ENCODE measurements at regions not wholly inside any gene's neighbourhood (a gene's known extent, or its start where the extent isn't known, plus 50 kb on each side); places are given as distances from the start of the nearest gene placed in this dataset.

- peak; percentile 4 for DNase-seq
Measured at GRCh38 chr7:145644426-145645134, 472.0 kb upstream of the CNTNAP2 start.

DNA sequence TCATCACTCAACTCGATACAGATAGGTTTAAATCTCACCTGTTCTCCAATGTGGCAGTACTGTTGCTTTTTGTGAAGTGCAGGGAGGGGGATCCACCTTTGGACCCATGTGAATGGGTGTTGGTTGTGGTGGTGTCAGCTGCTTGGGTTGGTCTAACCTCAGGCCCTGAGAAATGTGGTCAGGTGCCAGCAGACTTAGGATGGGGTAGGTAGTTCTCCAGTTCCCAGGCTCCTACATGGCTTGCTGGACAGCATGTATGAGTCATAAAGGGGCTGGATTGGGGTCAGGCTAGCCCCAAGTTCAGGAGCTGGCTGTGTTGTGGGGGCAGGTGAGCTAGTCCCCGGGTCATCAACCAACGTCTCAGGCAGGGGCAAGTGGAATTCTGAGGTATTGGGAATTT lies 472.6 kb upstream of the CNTNAP2 start:
- no peak for DNase-seq

- DNase-seq: no peak
Measured at GRCh38 chr7:145633513-145633912, 483.1 kb upstream of the CNTNAP2 start.

GRCh38 chr7:145624618-145625017 lies 492.0 kb upstream of the CNTNAP2 start:
- DNase-seq: no peak

DNA sequence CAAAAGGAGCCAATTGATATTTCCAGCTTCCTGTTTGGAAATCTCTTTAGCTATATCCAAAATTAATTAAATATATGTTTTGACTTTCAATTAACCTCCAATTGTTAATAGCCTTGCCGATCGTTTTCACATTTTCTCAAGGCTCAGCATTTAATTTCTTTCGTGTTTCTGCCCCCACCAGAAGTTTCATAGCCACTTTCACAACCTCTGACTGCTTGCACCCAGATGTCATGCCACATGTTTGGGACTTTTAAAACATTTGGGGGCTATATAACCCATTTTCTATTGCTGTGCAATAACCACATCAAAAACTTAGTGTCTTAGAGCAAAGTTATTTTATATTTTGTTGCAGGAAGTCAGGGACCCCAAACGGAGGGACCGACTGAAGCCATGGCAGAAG lies 510.6 kb upstream of the CNTNAP2 start:
- DNase-seq: no peak

- DNase-seq: no peak
Measured at GRCh38 chr7:145599376-145599775, 517.2 kb upstream of the CNTNAP2 start.

GRCh38 chr7:145584401-145584800 lies 532.2 kb upstream of the CNTNAP2 start:
- no peak for DNase-seq

DNA sequence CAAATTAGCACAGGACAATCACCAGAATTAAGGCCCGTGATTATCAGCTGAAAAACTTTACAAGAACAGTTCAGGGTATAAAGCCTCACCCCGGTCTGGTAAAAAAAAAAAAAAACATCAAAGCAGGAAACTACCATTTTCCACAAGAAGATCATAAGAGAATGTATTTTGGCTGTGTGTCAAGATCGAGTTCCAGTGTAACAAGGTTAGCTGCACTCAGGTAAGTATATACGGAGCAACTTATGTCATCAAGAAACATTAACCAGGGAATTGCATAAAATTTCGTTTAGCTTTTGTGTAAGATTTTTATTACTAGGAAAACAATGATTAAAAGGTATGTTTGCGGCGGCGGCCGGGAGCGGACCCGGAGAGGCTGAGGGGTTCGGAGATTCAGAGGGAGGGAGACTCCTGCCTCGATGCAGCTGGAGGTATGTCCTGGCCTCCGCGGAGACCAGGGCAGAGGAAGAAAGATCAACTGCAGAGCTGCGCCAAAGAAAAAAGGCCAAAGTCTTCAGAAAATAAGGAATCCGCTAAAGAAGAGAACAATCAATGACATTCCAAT lies 533.8 kb upstream of the CNTNAP2 start:
- no peak for DNase-seq

GRCh38 chr7:145557805-145558204 lies 558.8 kb upstream of the CNTNAP2 start:
- DNase-seq: no peak

DNA sequence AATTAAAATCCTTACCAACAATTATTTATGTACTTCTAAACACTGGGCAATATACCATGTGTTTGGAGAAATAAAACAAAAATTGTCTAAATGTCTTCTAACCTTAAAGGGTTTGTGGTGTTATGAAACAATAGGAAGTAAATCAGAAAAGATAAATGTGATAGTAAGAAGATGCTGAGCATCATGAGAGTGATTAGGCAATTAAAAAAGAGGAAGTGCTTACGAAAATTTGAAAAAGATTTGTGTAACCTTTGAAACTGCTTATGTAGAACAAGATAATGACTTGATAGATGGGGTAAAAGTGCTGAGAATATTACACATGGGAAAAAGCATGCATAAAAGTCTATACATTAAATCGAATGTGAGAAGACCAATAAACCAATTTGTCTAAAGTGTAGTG lies 573.4 kb upstream of the CNTNAP2 start:
- no peak for DNase-seq

DNA sequence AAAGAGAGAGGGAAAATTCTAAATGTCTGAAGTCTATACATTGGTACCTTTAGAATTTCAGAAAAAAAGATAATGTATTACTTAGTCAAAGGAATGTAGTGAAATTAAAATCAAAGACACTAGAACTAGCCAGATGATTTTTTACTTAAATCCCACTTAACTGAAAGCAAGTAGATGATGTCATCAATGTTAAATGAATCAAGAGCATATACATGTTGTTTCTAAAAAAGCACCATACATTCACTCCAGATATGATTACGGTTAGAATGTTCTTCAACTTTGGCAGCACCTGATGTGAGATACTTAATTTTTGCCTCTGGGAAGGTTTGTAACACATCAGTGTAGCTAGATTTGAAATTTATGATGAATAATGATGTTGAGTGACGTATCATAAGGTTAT lies 576.7 kb upstream of the CNTNAP2 start:
- DNase-seq: no peak

GRCh38 chr7:145534301-145534700 lies 582.3 kb upstream of the CNTNAP2 start:
- DNase-seq: peak; percentile 1

GRCh38 chr7:145520284-145520683 lies 596.3 kb upstream of the CNTNAP2 start:
- DNase-seq: no peak

DNA sequence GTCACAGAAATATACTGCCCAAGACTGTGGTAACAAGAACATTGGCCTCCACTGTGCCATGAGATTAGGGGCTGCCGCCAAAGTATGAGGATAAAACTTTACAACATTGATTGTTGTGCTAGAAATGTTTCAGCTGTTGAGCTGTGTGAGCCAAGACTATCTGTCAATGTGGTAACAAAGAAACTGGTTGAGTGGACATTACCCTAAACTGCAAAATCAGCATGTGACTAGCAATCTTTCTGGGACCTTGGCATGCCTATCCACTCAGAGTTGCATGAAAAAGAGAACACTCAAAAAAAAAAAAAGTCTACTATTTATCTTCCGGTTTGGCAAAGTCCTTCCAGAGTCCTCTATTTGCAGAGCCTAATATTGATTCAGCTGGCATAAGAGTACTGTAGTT lies 605.6 kb upstream of the CNTNAP2 start:
- no peak for DNase-seq

- no peak for DNase-seq
Measured at GRCh38 chr7:145497911-145498525, 618.6 kb upstream of the CNTNAP2 start.

DNA sequence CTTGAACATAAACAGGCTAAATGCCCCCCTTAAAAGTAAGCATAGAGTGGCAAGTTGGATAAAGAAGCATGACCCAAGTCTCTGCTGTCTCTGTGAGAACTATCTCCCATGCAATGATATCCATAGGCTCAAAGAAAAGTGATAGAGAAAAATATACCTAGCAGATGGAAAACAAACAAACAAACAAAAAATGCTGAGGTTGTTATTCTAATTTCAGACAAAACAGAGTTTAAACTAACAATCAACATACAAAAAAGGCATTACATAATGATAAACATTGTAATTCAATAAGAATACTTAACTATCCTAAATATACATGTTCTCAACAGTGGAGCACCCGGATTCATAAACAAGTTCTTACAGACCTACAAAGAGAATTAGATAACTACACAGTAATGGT lies 626.2 kb upstream of the CNTNAP2 start:
- no peak for DNase-seq

GRCh38 chr7:145489609-145490008 lies 627.0 kb upstream of the CNTNAP2 start:
- no peak for DNase-seq

DNA sequence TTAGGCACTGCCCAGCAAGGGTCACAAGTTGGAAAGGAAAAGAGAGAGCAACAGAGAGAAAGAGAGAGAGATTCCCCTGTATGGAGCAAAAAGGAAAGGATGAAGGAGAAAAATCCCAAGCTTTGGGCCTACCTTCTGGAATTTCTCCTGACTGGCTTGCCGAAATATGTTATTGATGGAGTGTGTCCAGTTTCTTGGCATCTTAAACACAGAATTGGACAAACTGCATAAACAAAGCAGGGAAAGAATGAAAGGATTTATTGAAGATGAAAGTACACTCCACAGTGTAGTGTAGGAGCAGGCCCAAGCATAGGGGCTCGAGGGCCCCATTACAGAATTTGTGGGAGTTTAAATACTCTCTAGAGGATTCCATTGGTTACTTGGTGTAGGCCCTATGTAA lies 627.8 kb upstream of the CNTNAP2 start:
- DNase-seq: no peak

DNA sequence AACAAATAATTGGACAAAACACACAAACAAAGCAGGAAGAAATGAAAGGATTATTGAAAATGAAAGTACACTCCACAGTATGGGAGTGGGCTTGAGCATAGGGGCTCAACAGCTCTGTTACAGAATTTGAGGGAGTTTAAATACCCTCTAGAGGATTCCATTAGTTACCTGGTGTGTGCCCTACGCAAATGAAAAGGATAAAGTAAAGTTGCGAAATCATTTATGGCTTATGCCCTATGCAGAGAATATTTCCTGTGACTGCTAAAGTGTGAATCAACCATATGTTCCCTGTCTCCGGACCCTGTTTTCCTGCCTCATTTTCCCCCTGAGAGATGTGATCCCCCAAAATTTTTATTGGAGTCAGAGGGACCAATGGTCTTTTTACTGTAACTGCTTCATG lies 634.6 kb upstream of the CNTNAP2 start:
- no peak for DNase-seq

- no peak for DNase-seq
Measured at GRCh38 chr7:145478541-145478940, 638.1 kb upstream of the CNTNAP2 start.

GRCh38 chr7:145474009-145474686 lies 638.3 kb upstream of the TPK1 start:
- no peak for DNase-seq

GRCh38 chr7:145471883-145472282 lies 636.0 kb upstream of the TPK1 start:
- no peak for DNase-seq

GRCh38 chr7:145464287-145464686 lies 628.4 kb upstream of the TPK1 start:
- DNase-seq: no peak

DNA sequence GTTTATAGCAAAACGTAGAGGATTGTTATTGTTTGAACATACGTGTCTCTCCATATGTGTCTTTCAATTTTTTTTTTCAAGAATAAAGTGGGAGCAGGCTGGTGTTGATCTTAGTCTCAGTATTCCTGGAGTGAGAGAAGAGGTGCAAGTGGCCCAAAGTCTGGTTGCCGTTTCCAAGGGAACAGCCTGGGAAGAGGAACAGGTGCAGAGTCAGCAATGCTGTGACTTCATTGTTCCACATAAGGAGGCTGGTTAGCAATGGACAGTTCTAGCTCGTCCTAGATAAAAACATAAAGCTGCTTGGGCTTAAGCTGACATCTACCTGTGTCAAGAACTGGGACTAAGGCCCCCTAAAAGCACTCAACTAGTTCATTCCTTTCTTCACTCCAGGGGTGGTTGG lies 626.6 kb upstream of the TPK1 start:
- no peak for DNase-seq

Measured in fibroblast of skin of back (primary cell).